ENCODE measurements at regions not wholly inside any gene's neighbourhood (a gene's known extent, or its start where the extent isn't known, plus 50 kb on each side); places are given as distances from the start of the nearest gene placed in this dataset.

- Histone ChIP-seq H3K36me3 (no peaks in the 10 kb centered on the region), H3K27ac (no peak overlapping the region), H3K9me3 (no peaks in the 10 kb centered on the region), H3K4me1 (no peaks in the 10 kb centered on the region), H3K4me3 (no peak overlapping the region), H3K27me3 (no peaks in the 10 kb centered on the region)
- no peak for TF ChIP-seq CTCF (IDR thresholded peaks at IDR 0.05)
- DNase-seq: no peak
- intact Hi-C loops (cut with DNase I; ENCODE audit: low total_unique reads): no loop called here
These were observed 262.3 kb downstream of the PTBP2 start for GRCh38 chr1:96983866-96984265.

DNA sequence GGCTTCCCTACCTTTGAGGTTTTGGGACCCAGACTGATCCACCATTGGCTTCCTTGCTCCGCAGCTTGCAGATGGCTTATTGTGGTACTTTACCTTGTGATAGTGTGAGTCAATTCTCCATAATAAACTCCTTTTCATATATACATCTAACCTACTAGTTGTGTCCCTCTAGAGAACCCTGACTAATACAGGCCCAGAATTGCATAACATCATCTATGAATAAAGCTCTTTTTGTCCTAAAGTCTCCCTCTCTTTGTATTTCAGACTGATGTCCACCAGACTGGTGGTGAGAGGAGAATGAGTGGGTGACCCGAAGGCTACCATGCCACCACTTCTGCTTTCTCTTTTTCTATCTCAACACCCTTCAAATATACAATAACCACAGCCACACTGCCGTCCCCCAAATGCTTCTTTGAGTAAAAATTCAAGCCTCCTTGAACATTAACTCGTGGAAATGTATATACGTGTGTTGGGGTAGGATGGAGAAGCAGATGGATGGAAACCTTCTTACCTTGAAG lies 265.7 kb downstream of the PTBP2 start:
- TF ChIP-seq CTCF (IDR thresholded peaks at IDR 0.05): no peak
- no peaks in the 10 kb centered on the region for H3K27me3 ChIP-seq
- no peaks in the 10 kb centered on the region for H3K36me3 ChIP-seq
- intact Hi-C loops (cut with DNase I; ENCODE audit: low total_unique reads): no loop called here
- peaks cover 0 to 7% (median 0%) of the 10 kb centered on the region in 4 donors for H3K4me1 ChIP-seq
- no peak for DNase-seq
- H3K27ac ChIP-seq: no peak overlapping the region
- no peaks in the 10 kb centered on the region for H3K9me3 ChIP-seq
- H3K4me3 ChIP-seq: no peak overlapping the region

DNA sequence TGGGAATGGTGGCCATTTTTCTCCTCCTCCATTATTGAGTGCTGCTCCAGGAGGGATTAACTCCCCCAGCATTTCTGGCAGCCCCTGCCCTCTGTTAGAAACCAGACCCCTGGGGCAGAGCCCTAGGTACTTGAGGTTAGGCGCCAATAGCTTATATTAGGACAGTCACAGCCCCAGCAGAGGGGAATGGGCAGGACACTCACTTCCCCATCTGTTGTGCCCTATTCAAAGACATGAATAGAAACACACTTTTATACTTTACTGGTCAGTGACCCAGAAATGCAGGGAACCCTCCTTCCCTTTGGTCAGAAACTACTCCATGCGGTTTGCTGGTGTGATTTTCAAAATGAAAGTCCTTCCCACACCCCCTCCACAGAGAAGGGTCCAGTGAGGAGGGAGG lies 267.7 kb downstream of the PTBP2 start:
- no peak for DNase-seq
- intact Hi-C loops (cut with DNase I; ENCODE audit: low total_unique reads): no loop called here
- TF ChIP-seq CTCF (IDR thresholded peaks at IDR 0.05): no peak
- Histone ChIP-seq H3K27me3 (no peaks in the 10 kb centered on the region), H3K4me1 (peaks cover 0 to 7% (median 0%) of the 10 kb centered on the region in 4 donors), H3K27ac (no peak overlapping the region), H3K4me3 (no peak overlapping the region), H3K9me3 (no peaks in the 10 kb centered on the region), H3K36me3 (no peaks in the 10 kb centered on the region)

- Histone ChIP-seq H3K4me1 (peaks cover 0 to 12% (median 0%) of the 10 kb centered on the region in 4 donors), H3K27ac (no peak overlapping the region), H3K36me3 (no peaks in the 10 kb centered on the region), H3K27me3 (no peaks in the 10 kb centered on the region), H3K9me3 (no peaks in the 10 kb centered on the region), H3K4me3 (no peak overlapping the region)
- no peak for TF ChIP-seq CTCF (IDR thresholded peaks at IDR 0.05)
- intact Hi-C loops (cut with DNase I; ENCODE audit: low total_unique reads): no loop called here
- no peak for DNase-seq
These were observed 268.6 kb downstream of the PTBP2 start for GRCh38 chr1:96990136-96990535.

DNA sequence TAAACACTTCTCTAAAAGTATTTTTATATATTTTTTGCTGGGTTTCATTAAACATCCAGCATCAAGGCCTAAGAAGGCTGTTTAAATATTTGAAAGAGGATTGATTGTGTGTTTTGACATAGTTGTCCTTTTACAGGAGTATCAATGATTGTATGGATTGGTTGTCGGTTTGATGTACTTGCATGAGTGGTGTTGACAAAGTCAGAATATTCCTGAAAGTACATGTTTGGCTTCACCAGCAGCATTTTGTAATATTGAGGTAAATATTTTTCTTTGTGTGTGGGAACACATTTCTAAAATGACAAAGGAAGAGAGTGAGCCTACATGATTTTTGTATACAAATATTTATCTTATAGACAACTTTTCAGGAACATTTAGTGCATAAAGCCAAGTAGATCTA lies 269.7 kb downstream of the PTBP2 start:
- Histone ChIP-seq H3K27ac (no peak overlapping the region), H3K4me1 (peaks cover 0 to 18% (median 0%) of the 10 kb centered on the region in 4 donors), H3K4me3 (no peak overlapping the region), H3K36me3 (no peaks in the 10 kb centered on the region), H3K9me3 (no peaks in the 10 kb centered on the region), H3K27me3 (no peaks in the 10 kb centered on the region)
- TF ChIP-seq CTCF (IDR thresholded peaks at IDR 0.05): no peak
- no peak for DNase-seq
- intact Hi-C loops (cut with DNase I; ENCODE audit: low total_unique reads): no loop called here

- Histone ChIP-seq H3K4me3 (no peak overlapping the region), H3K27ac (no peak overlapping the region), H3K36me3 (no peaks in the 10 kb centered on the region), H3K4me1 (peaks cover 0 to 18% (median 0%) of the 10 kb centered on the region in 4 donors), H3K27me3 (no peaks in the 10 kb centered on the region), H3K9me3 (no peaks in the 10 kb centered on the region)
- no peak for DNase-seq
- intact Hi-C loops (cut with DNase I; ENCODE audit: low total_unique reads): no loop called here
- TF ChIP-seq CTCF (IDR thresholded peaks at IDR 0.05): no peak
These were observed 271.3 kb downstream of the PTBP2 start for GRCh38 chr1:96992871-96993270.
